Common myeloid progenitor, CD34-positive (primary cell): ENCODE measurements at regions not wholly inside any gene's neighbourhood (a gene's known extent, or its start where the extent isn't known, plus 50 kb on each side); places are given as distances from the start of the nearest gene placed in this dataset.

Experiments
- CTCF ChIA-PET: fragments of 350-600 bp; sonication (Branson Sonifier 250); formaldehyde crosslinking; loops from one replicate; lab custom pipeline; 2021; ENCODE audit warnings: antibody characterized with exemption; lab: Charles Lee
- POLR2A ChIA-PET: fragments of 350-600 bp; sonication (Branson Sonifier 250); formaldehyde crosslinking; loops from one replicate; lab custom pipeline; 2021; ENCODE audit warnings: antibody characterized with exemption; lab: Charles Lee
- DNase-seq, 3 donors: peaks; one replicate each; pipeline versions ENCODE4 v3.0.0 to v3.0.0-alpha.2; 2013
- H3K27ac ChIP-seq, 2 experiments: 1 replicate in 1 of 2; 2 replicates in 1 of 2; pipeline ENCODE4 v1.7.0; 2013; ENCODE audit warnings: inconsistent platforms in 2 of 2, low read length in 2 of 2, mild to moderate bottlenecking in 2 of 2, low read depth in 1 of 2, moderate library complexity in 1 of 2; ENCODE audit not compliant: severe bottlenecking in 2 of 2, insufficient read depth in 1 of 2, poor library complexity in 1 of 2
- H3K27me3 ChIP-seq, 5 experiments: replicated peaks in 2 of 5; 1 replicate in 3 of 5; 2 replicates in 2 of 5; pipeline versions ENCODE4 v1.6.1 to v1.7.0; 2013; ENCODE audit warnings: low read length in 4 of 5, mild to moderate bottlenecking in 2 of 5, moderate library complexity in 2 of 5, inconsistent platforms in 1 of 5; ENCODE audit not compliant: insufficient read depth in 5 of 5, control insufficient read depth in 4 of 5
- H3K36me3 ChIP-seq, 4 experiments: 1 replicate in 2 of 4; 2 replicates in 2 of 4; pipeline versions ENCODE4 v1.6.1 to v1.7.0; 2013; ENCODE audit warnings: low read length in 3 of 4, control low read depth in 1 of 4, mild to moderate bottlenecking in 1 of 4; ENCODE audit not compliant: control insufficient read depth in 4 of 4, insufficient read depth in 4 of 4
- H3K4me1 ChIP-seq, 4 experiments: 1 replicate in 3 of 4; 2 replicates in 1 of 4; pipeline versions ENCODE4 v1.6.1 to v1.7.1; 2013; ENCODE audit warnings: low read length in 3 of 4, mild to moderate bottlenecking in 3 of 4, control low read depth in 1 of 4, inconsistent platforms in 1 of 4, moderate library complexity in 1 of 4; ENCODE audit not compliant: control insufficient read depth in 4 of 4, insufficient read depth in 4 of 4; ENCODE audit errors: control extremely low read depth in 1 of 4
- H3K4me3 ChIP-seq, 7 experiments: 1 replicate in 4 of 7; 2 replicates in 3 of 7; pipeline versions ENCODE4 v1.5.1 to v1.7.0; 2013; ENCODE audit warnings: mild to moderate bottlenecking in 7 of 7, low read length in 6 of 7, moderate library complexity in 6 of 7, inconsistent platforms in 2 of 7, low read depth in 2 of 7, control low read depth in 1 of 7; ENCODE audit not compliant: insufficient read depth in 4 of 7, control insufficient read depth in 1 of 7; ENCODE audit errors: extremely low read depth in 1 of 7
- H3K9me3 ChIP-seq, 5 experiments: 1 replicate in 4 of 5; 2 replicates in 1 of 5; pipeline versions ENCODE4 v1.6.1 to v1.7.1; 2013; ENCODE audit warnings: low read length in 4 of 5, mild to moderate bottlenecking in 2 of 5, inconsistent platforms in 1 of 5, low read depth in 1 of 5, moderate library complexity in 1 of 5; ENCODE audit not compliant: control insufficient read depth in 4 of 5, insufficient read depth in 2 of 5; ENCODE audit errors: control extremely low read depth in 1 of 5
- WGBS: methylation state at CpG from one replicate; pipeline ENCODE4 v1.1.5; 2013; ENCODE audit not compliant: insufficient coverage; 5-methylcytosine and 5-hydroxymethylcytosine counted together

GRCh38 chr15:25236143-25236860 lies 202.5 kb downstream of the UBE3A start:
- no peak overlapping the region for H3K27ac ChIP-seq
- peaks cover 0 to 80% (median 66%) of the 10 kb centered on the region in 5 experiments for H3K9me3 ChIP-seq
- H3K4me1 ChIP-seq, result no peaks in the 10 kb centered on the region
- ChIA-PET POLR2A (no interaction called here), CTCF (no interaction called here)
- no peak for DNase-seq
- H3K36me3 ChIP-seq, result no peaks in the 10 kb centered on the region
- H3K27me3 ChIP-seq, result no peaks in the 10 kb centered on the region
- WGBS, result 82% methylated on average over 5 of the region's 5 CpGs
- no peak overlapping the region for H3K4me3 ChIP-seq

GRCh38 chr15:25236861-25237155 lies 202.0 kb downstream of the UBE3A start:
- Histone ChIP-seq H3K4me3 (no peak overlapping the region), H3K36me3 (no peaks in the 10 kb centered on the region), H3K27me3 (no peaks in the 10 kb centered on the region), H3K4me1 (no peaks in the 10 kb centered on the region), H3K27ac (no peak overlapping the region), H3K9me3 (peaks cover 0 to 78% (median 66%) of the 10 kb centered on the region in 5 experiments)
- ChIA-PET POLR2A (no interaction called here), CTCF (no interaction called here)
- WGBS, result 93% methylated on average over 2 of the region's 3 CpGs
- DNase-seq, result no peak

- Histone ChIP-seq H3K27ac (no peak overlapping the region), H3K36me3 (no peaks in the 10 kb centered on the region), H3K27me3 (no peaks in the 10 kb centered on the region), H3K4me1 (no peaks in the 10 kb centered on the region), H3K4me3 (no peak overlapping the region), H3K9me3 (peaks cover 0 to 77% (median 67%) of the 10 kb centered on the region in 5 experiments)
- no peak for DNase-seq
- POLR2A ChIA-PET, result no interaction called here
- WGBS, result 81% methylated on average over 8 of the region's 14 CpGs
- CTCF ChIA-PET, result no interaction called here
These were observed 201.4 kb downstream of the UBE3A start for GRCh38 chr15:25237291-25237978.

DNA sequence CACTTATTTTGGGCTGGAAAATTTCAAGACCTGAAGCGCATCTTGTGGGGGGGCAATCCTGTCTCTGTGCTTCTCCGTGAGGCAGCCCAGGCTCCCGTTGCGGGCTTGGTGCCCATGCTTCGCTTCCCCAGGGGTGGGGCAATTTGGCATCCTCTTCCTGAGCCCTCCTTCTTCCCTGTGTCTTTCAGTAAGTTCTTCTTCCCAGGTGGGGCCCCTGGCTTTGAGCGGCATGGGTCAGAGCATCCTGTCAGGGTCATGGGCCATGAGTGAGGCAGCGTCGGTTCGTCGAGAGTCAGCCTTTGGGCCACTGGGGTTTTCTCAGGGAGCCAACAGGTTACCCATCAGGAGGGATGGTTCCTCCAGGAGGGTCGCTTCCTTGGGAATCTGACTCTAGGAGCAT lies 200.7 kb downstream of the UBE3A start:
- no peak overlapping the region for H3K27ac ChIP-seq
- no peak for DNase-seq
- H3K36me3 ChIP-seq, result no peaks in the 10 kb centered on the region
- peaks cover 0 to 79% (median 68%) of the 10 kb centered on the region in 5 experiments for H3K9me3 ChIP-seq
- H3K4me3 ChIP-seq, result no peak overlapping the region
- WGBS, result 93% methylated on average over 11 of the region's 11 CpGs
- H3K4me1 ChIP-seq, result no peaks in the 10 kb centered on the region
- CTCF ChIA-PET, result no interaction called here
- POLR2A ChIA-PET, result no interaction called here
- H3K27me3 ChIP-seq, result no peaks in the 10 kb centered on the region

- Histone ChIP-seq H3K27me3 (no peaks in the 10 kb centered on the region), H3K36me3 (no peaks in the 10 kb centered on the region), H3K4me3 (no peak overlapping the region), H3K9me3 (peaks cover 0 to 76% (median 67%) of the 10 kb centered on the region in 5 experiments), H3K4me1 (no peaks in the 10 kb centered on the region), H3K27ac (no peak overlapping the region)
- POLR2A ChIA-PET, result no interaction called here
- CTCF ChIA-PET, result no interaction called here
- no peak for DNase-seq
- 91% methylated on average over 7 of the region's 8 CpGs for WGBS
These were observed 199.9 kb downstream of the UBE3A start for GRCh38 chr15:25238716-25239470.

GRCh38 chr15:25239471-25240345 lies 199.1 kb downstream of the UBE3A start:
- 86% methylated on average over 6 of the region's 9 CpGs for WGBS
- H3K27me3 ChIP-seq, result no peaks in the 10 kb centered on the region
- no peaks in the 10 kb centered on the region for H3K4me1 ChIP-seq
- H3K9me3 ChIP-seq, result peaks cover 0 to 70% (median 62%) of the 10 kb centered on the region in 5 experiments
- no peak overlapping the region for H3K27ac ChIP-seq
- ChIA-PET CTCF (no interaction called here), POLR2A (no interaction called here)
- H3K4me3 ChIP-seq, result no peak overlapping the region
- H3K36me3 ChIP-seq, result no peaks in the 10 kb centered on the region
- DNase-seq, result no peak
